HepG2 (cell line): ENCODE measurements at regions not wholly inside any gene's neighbourhood (a gene's known extent, or its start where the extent isn't known, plus 50 kb on each side); places are given as distances from the start of the nearest gene placed in this dataset.
A peak's percentile ranks its signal among the peaks of the same experiment; 100 is the strongest.

Source experiments
- ARNTL ChIP-seq: sonication (generic); formaldehyde crosslinking; IDR thresholded peaks from 2 replicates; pipeline ENCODE4 v1.4.0; 2020; ENCODE audit warnings: mild to moderate bottlenecking, missing genetic modification reagents
- ELF4 ChIP-seq: sonication (generic); formaldehyde crosslinking; IDR thresholded peaks from 2 replicates; pipeline ENCODE4 v1.5.0; 2020; ENCODE audit warnings: missing genetic modification reagents, mild to moderate bottlenecking, moderate library complexity, borderline replicate concordance
- ETS1 ChIP-seq: sonication (generic); formaldehyde crosslinking; IDR thresholded peaks from 2 replicates; pipeline ENCODE4 v1.4.0; 2020; ENCODE audit warnings: missing genetic modification reagents
- HDAC2 ChIP-seq: sonication (generic); formaldehyde crosslinking; IDR thresholded peaks from 2 replicates; pipeline ENCODE4 v1.4.0; 2020; ENCODE audit warnings: missing genetic modification reagents
- KLF13 ChIP-seq: sonication (generic); formaldehyde crosslinking; IDR thresholded peaks from 2 replicates; pipeline ENCODE4 v1.4.0; 2020; ENCODE audit warnings: mild to moderate bottlenecking, missing genetic modification reagents
- MEIS1 ChIP-seq: sonication (generic); formaldehyde crosslinking; IDR thresholded peaks from 2 replicates; pipeline ENCODE4 v1.9.0; 2021; ENCODE audit warnings: mild to moderate bottlenecking, missing genetic modification reagents, moderate library complexity, borderline replicate concordance
- NAIF1 ChIP-seq: sonication (generic); formaldehyde crosslinking; IDR thresholded peaks from 2 replicates; pipeline ENCODE4 v1.5.0; 2020; ENCODE audit warnings: mild to moderate bottlenecking, missing genetic modification reagents, borderline replicate concordance
- NCOA2 ChIP-seq: sonication (generic); formaldehyde crosslinking; IDR thresholded peaks from 2 replicates; pipeline ENCODE4 v1.8.0; 2022; ENCODE audit warnings: inconsistent platforms
- NCOA5 ChIP-seq: sonication (generic); formaldehyde crosslinking; IDR thresholded peaks from 2 replicates; pipeline ENCODE4 v1.4.0; 2020; ENCODE audit warnings: missing genetic modification reagents
- RFX1 ChIP-seq: fragments of 450-650 bp; IDR thresholded peaks from 2 replicates; pipeline ENCODE4 v1.6.1; 2017
- SAP130 ChIP-seq: IDR thresholded peaks from 2 replicates; pipeline ENCODE4 v1.6.1; 2016; ENCODE audit warnings: low read depth
- SNAPC2 ChIP-seq: sonication (generic); formaldehyde crosslinking; IDR thresholded peaks from 2 replicates; pipeline ENCODE4 v1.8.1; 2022; ENCODE audit warnings: mild to moderate bottlenecking, missing genetic modification reagents
- SOX6 ChIP-seq, 2 experiments: fragments of 450-650 bp in 1 of 2; sonication (generic) in 1 of 2; formaldehyde crosslinking in 1 of 2; IDR thresholded peaks; 2 replicates each; pipeline versions ENCODE4 v1.4.0 to v1.6.1; 2017 to 2020; ENCODE audit warnings: antibody characterized with exemption in 1 of 2, mild to moderate bottlenecking in 1 of 2, missing genetic modification reagents in 1 of 2
- TCF7 ChIP-seq: sonication (generic); IDR thresholded peaks from 2 replicates; pipeline ENCODE4 v1.6.1; 2016; ENCODE audit warnings: antibody characterized with exemption, low read depth
- TFDP2 ChIP-seq: sonication (generic); formaldehyde crosslinking; IDR thresholded peaks from 2 replicates; pipeline ENCODE4 v1.4.0; 2020; ENCODE audit warnings: missing genetic modification reagents
- TIGD3 ChIP-seq: sonication (generic); formaldehyde crosslinking; IDR thresholded peaks from 2 replicates; pipeline ENCODE4 v1.5.1; 2020; ENCODE audit warnings: mild to moderate bottlenecking, missing genetic modification reagents, borderline replicate concordance
- ZEB1 ChIP-seq: IDR thresholded peaks from 2 replicates; pipeline ENCODE4 v1.6.1; 2012; ENCODE audit warnings: mild to moderate bottlenecking, low read depth, inconsistent platforms; ENCODE audit not compliant: insufficient replicate concordance
- ZFAT ChIP-seq: sonication (generic); formaldehyde crosslinking; conservative IDR thresholded peaks from 2 replicates; pipeline ENCODE4 v1.8.1; 2023; ENCODE audit warnings: missing genetic modification reagents, inconsistent platforms
- ZMYM4 ChIP-seq: sonication (generic); formaldehyde crosslinking; IDR thresholded peaks from 2 replicates; pipeline ENCODE4 v1.8.1; 2023; ENCODE audit warnings: mild to moderate bottlenecking, missing genetic modification reagents
- ZNF292 ChIP-seq: sonication (generic); formaldehyde crosslinking; IDR thresholded peaks from 2 replicates; pipeline ENCODE4 v1.8.1; 2022; ENCODE audit warnings: mild to moderate bottlenecking, low read depth, missing genetic modification reagents, borderline replicate concordance
- ZNF530 ChIP-seq: sonication (generic); formaldehyde crosslinking; IDR thresholded peaks from 2 replicates; pipeline ENCODE4 v1.5.0; 2020; ENCODE audit warnings: low read depth, mild to moderate bottlenecking, missing genetic modification reagents
- ZNF547 ChIP-seq: sonication (generic); formaldehyde crosslinking; IDR thresholded peaks from 2 replicates; pipeline ENCODE4 v1.5.1; 2020; ENCODE audit warnings: mild to moderate bottlenecking, missing genetic modification reagents
- TF ChIP-seq, protein P1 (sequence below): sonication (generic); formaldehyde crosslinking; IDR thresholded peaks from 2 replicates; pipeline ENCODE4 v1.5.0; 2020; ENCODE audit warnings: missing genetic modification reagents
- TF ChIP-seq, protein P2 (sequence below): sonication (generic); formaldehyde crosslinking; IDR thresholded peaks from 2 replicates; pipeline ENCODE4 v1.4.0; 2020; ENCODE audit warnings: missing genetic modification reagents

DNA sequence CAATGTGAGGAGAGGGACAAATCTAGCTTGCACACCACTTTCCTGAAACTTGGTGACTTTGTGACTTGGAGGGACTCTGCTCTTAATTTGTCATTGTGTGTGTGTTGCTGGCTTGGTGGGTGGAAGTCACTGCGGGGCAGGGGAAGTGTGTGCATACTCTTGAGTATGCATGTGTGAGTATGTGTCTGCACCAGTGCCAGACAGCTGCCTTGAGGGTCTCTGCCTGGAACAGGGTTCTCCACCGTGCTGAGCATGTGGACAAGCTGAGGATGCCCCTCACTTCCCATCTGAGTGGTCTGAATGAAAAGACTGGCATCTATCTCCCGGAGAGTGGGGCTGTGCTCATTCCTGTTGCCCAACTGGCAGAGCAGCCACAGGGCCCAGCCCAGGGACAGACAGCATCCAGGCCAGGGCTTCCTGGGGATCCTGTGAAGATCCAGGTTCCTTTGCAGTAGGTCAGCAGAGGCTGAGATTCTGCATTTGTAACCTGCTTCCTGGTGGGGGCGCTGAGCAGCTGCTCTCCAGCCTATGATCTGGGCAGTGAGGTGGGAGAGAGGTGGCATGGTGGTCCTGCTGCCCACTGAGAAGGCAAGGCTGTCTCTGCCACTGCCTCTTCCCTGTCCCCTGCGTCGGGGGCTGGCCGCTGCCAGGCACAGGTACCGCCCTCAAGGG, 138.9 kb upstream of the HAAO start (continued):
- TF ChIP-seq ZMYM4 = no peak; the same call in 1 of the 2 replicates
- TF ChIP-seq TIGD3 (CRISPR knock-in tag) = no peak
- TF ChIP-seq, protein P1, sequence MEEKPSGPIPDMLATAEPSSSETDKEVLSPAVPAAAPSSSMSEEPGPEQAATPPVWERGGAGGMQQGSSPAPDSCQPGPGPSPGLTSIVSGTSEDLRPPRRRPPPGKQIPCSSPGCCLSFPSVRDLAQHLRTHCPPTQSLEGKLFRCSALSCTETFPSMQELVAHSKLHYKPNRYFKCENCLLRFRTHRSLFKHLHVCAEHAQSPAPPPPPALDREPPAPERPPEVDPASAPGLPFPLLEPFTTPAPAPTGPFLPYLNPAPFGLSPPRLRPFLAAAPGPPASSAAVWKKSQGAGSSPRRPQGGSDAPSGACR (CRISPR knock-in tag) = no peak
- TF ChIP-seq ZEB1 = no peak
- no peak for TF ChIP-seq NCOA5 (CRISPR knock-in tag)
- no peak for TF ChIP-seq ELF4 (CRISPR knock-in tag)
- TF ChIP-seq NCOA2 (CRISPR knock-in tag) = 0 out of 2 replicates have a peak, but pooled peaks have one; percentile 35
- no peak for TF ChIP-seq ETS1 (CRISPR knock-in tag)
- TF ChIP-seq SNAPC2 = peak; percentile 11; the same call in 1 of the 2 replicates
- TF ChIP-seq ARNTL (CRISPR knock-in tag) = 0 out of 2 replicates have a peak, but pooled peaks have one; percentile 43
- TF ChIP-seq, protein P2, sequence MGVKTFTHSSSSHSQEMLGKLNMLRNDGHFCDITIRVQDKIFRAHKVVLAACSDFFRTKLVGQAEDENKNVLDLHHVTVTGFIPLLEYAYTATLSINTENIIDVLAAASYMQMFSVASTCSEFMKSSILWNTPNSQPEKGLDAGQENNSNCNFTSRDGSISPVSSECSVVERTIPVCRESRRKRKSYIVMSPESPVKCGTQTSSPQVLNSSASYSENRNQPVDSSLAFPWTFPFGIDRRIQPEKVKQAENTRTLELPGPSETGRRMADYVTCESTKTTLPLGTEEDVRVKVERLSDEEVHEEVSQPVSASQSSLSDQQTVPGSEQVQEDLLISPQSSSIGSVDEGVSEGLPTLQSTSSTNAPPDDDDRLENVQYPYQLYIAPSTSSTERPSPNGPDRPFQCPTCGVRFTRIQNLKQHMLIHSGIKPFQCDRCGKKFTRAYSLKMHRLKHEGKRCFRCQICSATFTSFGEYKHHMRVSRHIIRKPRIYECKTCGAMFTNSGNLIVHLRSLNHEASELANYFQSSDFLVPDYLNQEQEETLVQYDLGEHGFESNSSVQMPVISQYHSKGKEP (CRISPR knock-in tag) = no peak
- TF ChIP-seq NAIF1 = no peak
- no peak for TF ChIP-seq ZNF530 (CRISPR knock-in tag)
- no peak for TF ChIP-seq MEIS1 (CRISPR knock-in tag)
- peak; percentile 50; the same call in 1 of the 2 replicates for TF ChIP-seq SAP130 (CRISPR knock-in tag)
- no peak for TF ChIP-seq RFX1
- no peak for TF ChIP-seq TCF7
- peak; percentile 38; the same call in 1 of the 2 replicates for TF ChIP-seq HDAC2 (CRISPR knock-in tag)
- no peak for TF ChIP-seq SOX6 (IDR thresholded peaks at IDR 0.05)
- TF ChIP-seq SOX6 (CRISPR knock-in tag; IDR thresholded peaks at IDR 0.05) = peak; percentile 44; the same call in 1 of the 2 replicates
- no peak for TF ChIP-seq TFDP2 (CRISPR knock-in tag)
- no peak for TF ChIP-seq ZNF547 (CRISPR knock-in tag)
- no peak; the same call in 1 of the 2 replicates for TF ChIP-seq KLF13 (CRISPR knock-in tag)
- peak; percentile 84 for TF ChIP-seq ZNF292
- no peak for TF ChIP-seq ZFAT (CRISPR knock-in tag)
